ENCODE measurements at regions not wholly inside any gene's neighbourhood (a gene's known extent, or its start where the extent isn't known, plus 50 kb on each side); places are given as distances from the start of the nearest gene placed in this dataset.

- Histone ChIP-seq H4K20me1 (ENCODE audit: control insufficient read depth, insufficient read depth, insufficient read length) (no peaks in the 10 kb centered on the region), H4K91ac (ENCODE audit: insufficient read length, low read depth, low read length) (no peak overlapping the region), H3K9me3 (ENCODE audit: control insufficient read depth, low read depth, low read length) (no peaks in the 10 kb centered on the region), H2BK15ac (ENCODE audit: low read depth, low read length) (no peak overlapping the region), H2BK120ac (ENCODE audit: low read depth, low read length, poor library complexity, severe bottlenecking) (no peak overlapping the region), H2AFZ (ENCODE audit: low read length) (no peak overlapping the region), H3K27me3 (ENCODE audit: insufficient read depth, low read length) (no peaks in the 10 kb centered on the region), H3T11ph (ENCODE audit: low read length) (no peak overlapping the region), H3K27ac (ENCODE audit: insufficient read length, low read depth, low read length) (no peak overlapping the region), H2BK5ac (ENCODE audit: insufficient read length, low read length) (no peak overlapping the region), H3K4me2 (ENCODE audit: insufficient read depth, insufficient read length, low read length) (no peak overlapping the region), H2BK20ac (ENCODE audit: low read depth, low read length, poor library complexity, severe bottlenecking) (no peak overlapping the region), H3K79me2 (ENCODE audit: insufficient read depth, low read length) (no peaks in the 10 kb centered on the region), H3K9ac (ENCODE audit: extremely low read depth, insufficient read length, low read length) (no peak overlapping the region), H3K4ac (ENCODE audit: low read depth, low read length) (no peak overlapping the region), H3K56ac (ENCODE audit: insufficient read length, low read depth, low read length) (no peak overlapping the region), H3K14ac (ENCODE audit: insufficient read depth, low read length) (no peak overlapping the region), H2BK12ac (ENCODE audit: insufficient read length, low read depth, low read length) (no peak overlapping the region), H4K5ac (ENCODE audit: insufficient read length, low read depth, low read length) (no peak overlapping the region), H3K79me1 (ENCODE audit: insufficient read depth, low read depth, low read length, poor library complexity, severe bottlenecking) (no peaks in the 10 kb centered on the region), H3K23ac (ENCODE audit: insufficient read length, low read depth, low read length) (no peak overlapping the region), H3K4me1 (ENCODE audit: insufficient read depth, low read length) (no peaks in the 10 kb centered on the region), H3K23me2 (ENCODE audit: insufficient read length, low read depth, low read length, poor library complexity, severe bottlenecking) (no peaks in the 10 kb centered on the region), H4K8ac (replicated peaks; ENCODE audit: insufficient read length, low read depth, low read length) (no peak overlapping the region), H2AK5ac (ENCODE audit: insufficient read length, low read length) (no peak overlapping the region), H3K18ac (ENCODE audit: insufficient read length, low read depth, low read length) (no peak overlapping the region)
- H3K36me3 Mint-ChIP-seq (ENCODE audit: insufficient read depth in 1 of 3, low read depth in 3 of 3) = no peaks in the 10 kb centered on the region
- H3K4me3 Mint-ChIP-seq = no peak overlapping the region
- WGBS (ENCODE audit: extremely low coverage, insufficient read length, low lambda C conversion rate) = no CpG with 5 or more reads among the region's 9 CpGs
- DNase-seq = no peak
- TF ChIP-seq, protein P1, sequence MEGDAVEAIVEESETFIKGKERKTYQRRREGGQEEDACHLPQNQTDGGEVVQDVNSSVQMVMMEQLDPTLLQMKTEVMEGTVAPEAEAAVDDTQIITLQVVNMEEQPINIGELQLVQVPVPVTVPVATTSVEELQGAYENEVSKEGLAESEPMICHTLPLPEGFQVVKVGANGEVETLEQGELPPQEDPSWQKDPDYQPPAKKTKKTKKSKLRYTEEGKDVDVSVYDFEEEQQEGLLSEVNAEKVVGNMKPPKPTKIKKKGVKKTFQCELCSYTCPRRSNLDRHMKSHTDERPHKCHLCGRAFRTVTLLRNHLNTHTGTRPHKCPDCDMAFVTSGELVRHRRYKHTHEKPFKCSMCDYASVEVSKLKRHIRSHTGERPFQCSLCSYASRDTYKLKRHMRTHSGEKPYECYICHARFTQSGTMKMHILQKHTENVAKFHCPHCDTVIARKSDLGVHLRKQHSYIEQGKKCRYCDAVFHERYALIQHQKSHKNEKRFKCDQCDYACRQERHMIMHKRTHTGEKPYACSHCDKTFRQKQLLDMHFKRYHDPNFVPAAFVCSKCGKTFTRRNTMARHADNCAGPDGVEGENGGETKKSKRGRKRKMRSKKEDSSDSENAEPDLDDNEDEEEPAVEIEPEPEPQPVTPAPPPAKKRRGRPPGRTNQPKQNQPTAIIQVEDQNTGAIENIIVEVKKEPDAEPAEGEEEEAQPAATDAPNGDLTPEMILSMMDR (conservative IDR thresholded peaks at IDR 0.05) = no peak
- no peak overlapping the region for H3K27ac Mint-ChIP-seq
- no peaks in the 10 kb centered on the region; the same call in 1 of the 2 replicates for H3K27me3 Mint-ChIP-seq (ENCODE audit: low read depth)
- no peaks in the 10 kb centered on the region for H3K4me1 Mint-ChIP-seq
- no peaks in the 10 kb centered on the region for H3K9me3 Mint-ChIP-seq
Observed at GRCh38 chr10:62543571-62544355, 169.6 kb downstream of the ZNF365 start.

All from H9 (cell line).